Activated CD4-positive, alpha-beta memory T cell treated with anti-CD3 and anti-CD28 coated beads, Interleukin-2, amount 10 ng/mL, durations not matched to agents 7 days and 5 days (primary cell): ENCODE measurements at regions not wholly inside any gene's neighbourhood (a gene's known extent, or its start where the extent isn't known, plus 50 kb on each side); places are given as distances from the start of the nearest gene placed in this dataset.

ENCODE experiments used
- CTCF ChIA-PET: fragments of 350-600 bp; sonication (Branson Sonifier 250); formaldehyde crosslinking; loops from one replicate; lab custom pipeline; 2021; ENCODE audit warnings: antibody characterized with exemption, inconsistent platforms; lab: Charles Lee
- POLR2A ChIA-PET: fragments of 350-600 bp; sonication (Branson Sonifier 250); formaldehyde crosslinking; loops from one replicate; lab custom pipeline; 2021; ENCODE audit warnings: antibody characterized with exemption; lab: Charles Lee
- DNase-seq: peaks from one replicate; pipeline ENCODE4 v3.0.0-alpha.2; 2020
- H3K27ac Mint-ChIP-seq: one replicate; pipeline ENCODE4 v1.8.0; 2021; ENCODE audit warnings: mild to moderate bottlenecking, mixed read lengths
- H3K27me3 Mint-ChIP-seq: one replicate; pipeline ENCODE4 v1.8.0; 2021; ENCODE audit warnings: mixed read lengths
- H3K36me3 Mint-ChIP-seq: one replicate; pipeline ENCODE4 v1.8.0; 2021; ENCODE audit warnings: low read depth, mixed read lengths
- H3K4me1 Mint-ChIP-seq: one replicate; pipeline ENCODE4 v1.8.0; 2021; ENCODE audit warnings: mixed read lengths
- H3K4me3 Mint-ChIP-seq: one replicate; pipeline ENCODE4 v1.8.0; 2021; ENCODE audit warnings: mild to moderate bottlenecking, mixed read lengths
- H3K9me3 Mint-ChIP-seq: one replicate; pipeline ENCODE4 v1.8.0; 2021; ENCODE audit warnings: mixed read lengths

DNA sequence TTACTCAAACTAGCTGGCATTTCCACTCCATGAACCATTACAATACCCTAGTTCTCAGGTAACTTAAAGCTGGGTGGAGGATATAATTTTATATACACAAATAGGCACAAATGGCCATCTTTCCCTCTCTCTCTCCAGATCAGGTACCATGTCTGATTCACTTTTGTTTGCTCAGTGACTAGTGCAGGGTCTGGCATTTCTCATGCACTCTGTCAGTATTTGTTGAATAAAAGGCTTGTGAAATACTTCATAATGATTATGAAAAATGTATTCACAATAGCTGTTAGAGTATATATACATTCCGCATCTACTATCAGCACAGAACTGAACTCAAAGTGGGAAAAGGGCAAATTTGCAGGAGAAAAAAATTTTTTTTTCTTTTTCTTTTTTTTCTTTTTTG lies 510.2 kb upstream of the USP24 start:
- POLR2A ChIA-PET: no interaction called here
- Mint-ChIP-seq H3K4me3 (no peak overlapping the region), H3K9me3 (no peaks in the 10 kb centered on the region), H3K36me3 (no peaks in the 10 kb centered on the region), H3K4me1 (no peaks in the 10 kb centered on the region), H3K27me3 (no peaks in the 10 kb centered on the region), H3K27ac (no peak overlapping the region)
- DNase-seq: no peak
- CTCF ChIA-PET: no interaction called here

GRCh38 chr1:55724551-55725325 lies 509.6 kb upstream of the USP24 start:
- no peaks in the 10 kb centered on the region for H3K9me3 Mint-ChIP-seq
- H3K36me3 Mint-ChIP-seq: no peaks in the 10 kb centered on the region
- H3K4me3 Mint-ChIP-seq: no peak overlapping the region
- no peaks in the 10 kb centered on the region for H3K27me3 Mint-ChIP-seq
- H3K27ac Mint-ChIP-seq: no peak overlapping the region
- DNase-seq: no peak
- ChIA-PET POLR2A (no interaction called here), CTCF (no interaction called here)
- no peaks in the 10 kb centered on the region for H3K4me1 Mint-ChIP-seq

- Mint-ChIP-seq H3K36me3 (no peaks in the 10 kb centered on the region), H3K27me3 (no peaks in the 10 kb centered on the region), H3K27ac (no peak overlapping the region), H3K4me3 (no peak overlapping the region), H3K9me3 (no peaks in the 10 kb centered on the region), H3K4me1 (no peaks in the 10 kb centered on the region)
- ChIA-PET CTCF (no interaction called here), POLR2A (no interaction called here)
- no peak for DNase-seq
Measured at GRCh38 chr1:55723001-55723400, 507.8 kb upstream of the USP24 start.

GRCh38 chr1:55720261-55720660 lies 505.1 kb upstream of the USP24 start:
- Mint-ChIP-seq H3K9me3 (no peaks in the 10 kb centered on the region), H3K4me3 (no peak overlapping the region), H3K27ac (no peak overlapping the region), H3K4me1 (no peaks in the 10 kb centered on the region), H3K27me3 (no peaks in the 10 kb centered on the region), H3K36me3 (no peaks in the 10 kb centered on the region)
- ChIA-PET CTCF (no interaction called here), POLR2A (no interaction called here)
- no peak for DNase-seq

GRCh38 chr1:55718758-55719671 lies 503.9 kb upstream of the USP24 start:
- ChIA-PET POLR2A (no interaction called here), CTCF (no interaction called here)
- H3K4me1 Mint-ChIP-seq: no peaks in the 10 kb centered on the region
- H3K9me3 Mint-ChIP-seq: no peaks in the 10 kb centered on the region
- no peaks in the 10 kb centered on the region for H3K27me3 Mint-ChIP-seq
- DNase-seq: no peak
- no peak overlapping the region for H3K4me3 Mint-ChIP-seq
- no peak overlapping the region for H3K27ac Mint-ChIP-seq
- H3K36me3 Mint-ChIP-seq: no peaks in the 10 kb centered on the region

- POLR2A ChIA-PET: no interaction called here
- Mint-ChIP-seq H3K4me1 (no peaks in the 10 kb centered on the region), H3K27me3 (no peaks in the 10 kb centered on the region), H3K36me3 (no peaks in the 10 kb centered on the region), H3K9me3 (no peaks in the 10 kb centered on the region), H3K27ac (no peak overlapping the region), H3K4me3 (no peak overlapping the region)
- CTCF ChIA-PET: no interaction called here
- no peak for DNase-seq
Measured at GRCh38 chr1:55717111-55717510, 501.9 kb upstream of the USP24 start.

- Mint-ChIP-seq H3K27ac (no peak overlapping the region), H3K36me3 (no peaks in the 10 kb centered on the region), H3K4me1 (no peaks in the 10 kb centered on the region), H3K4me3 (no peak overlapping the region), H3K27me3 (no peaks in the 10 kb centered on the region), H3K9me3 (no peaks in the 10 kb centered on the region)
- ChIA-PET CTCF (no interaction called here), POLR2A (no interaction called here)
- DNase-seq: no peak
Measured at GRCh38 chr1:55716610-55717009, 501.4 kb upstream of the USP24 start.

DNA sequence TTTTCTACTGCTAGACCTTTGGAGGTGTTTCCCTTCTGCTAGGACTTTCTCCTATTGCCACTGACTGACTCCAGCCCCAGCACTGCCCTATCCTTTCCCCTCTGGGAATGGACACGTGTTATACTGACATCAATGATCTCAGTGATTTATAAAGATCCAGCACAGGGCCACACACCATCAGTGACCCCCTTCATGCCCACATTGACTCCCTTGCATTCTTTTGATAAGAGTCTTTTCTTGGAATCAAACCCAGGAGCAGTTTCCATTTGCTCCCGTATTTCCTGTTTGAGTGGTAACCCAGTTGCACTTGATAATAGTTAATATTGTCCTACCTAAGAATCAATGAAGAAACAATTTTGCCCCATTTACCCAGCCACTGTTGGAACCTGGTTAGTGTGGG lies 501.0 kb upstream of the USP24 start:
- DNase-seq: no peak
- Mint-ChIP-seq H3K27ac (no peak overlapping the region), H3K9me3 (no peaks in the 10 kb centered on the region), H3K4me1 (no peaks in the 10 kb centered on the region), H3K36me3 (no peaks in the 10 kb centered on the region), H3K27me3 (no peaks in the 10 kb centered on the region), H3K4me3 (no peak overlapping the region)
- ChIA-PET CTCF (no interaction called here), POLR2A (no interaction called here)

- Mint-ChIP-seq H3K27ac (no peak overlapping the region), H3K4me3 (no peak overlapping the region), H3K36me3 (no peaks in the 10 kb centered on the region), H3K27me3 (no peaks in the 10 kb centered on the region), H3K4me1 (no peaks in the 10 kb centered on the region), H3K9me3 (no peaks in the 10 kb centered on the region)
- no peak for DNase-seq
- ChIA-PET POLR2A (no interaction called here), CTCF (no interaction called here)
Measured at GRCh38 chr1:55714230-55714629, 499.1 kb upstream of the USP24 start.

GRCh38 chr1:55713516-55713915 lies 498.4 kb upstream of the USP24 start:
- DNase-seq: no peak
- no peak overlapping the region for H3K4me3 Mint-ChIP-seq
- H3K27me3 Mint-ChIP-seq: no peaks in the 10 kb centered on the region
- ChIA-PET POLR2A (no interaction called here), CTCF (interaction anchor here (0.5 kb wide), 1 partner anchor 321 kb away, joined by 3 read pairs; no protein-coding TSS in a partner anchor)
- H3K27ac Mint-ChIP-seq: no peak overlapping the region
- no peaks in the 10 kb centered on the region for H3K9me3 Mint-ChIP-seq
- no peaks in the 10 kb centered on the region for H3K4me1 Mint-ChIP-seq
- H3K36me3 Mint-ChIP-seq: no peaks in the 10 kb centered on the region

DNA sequence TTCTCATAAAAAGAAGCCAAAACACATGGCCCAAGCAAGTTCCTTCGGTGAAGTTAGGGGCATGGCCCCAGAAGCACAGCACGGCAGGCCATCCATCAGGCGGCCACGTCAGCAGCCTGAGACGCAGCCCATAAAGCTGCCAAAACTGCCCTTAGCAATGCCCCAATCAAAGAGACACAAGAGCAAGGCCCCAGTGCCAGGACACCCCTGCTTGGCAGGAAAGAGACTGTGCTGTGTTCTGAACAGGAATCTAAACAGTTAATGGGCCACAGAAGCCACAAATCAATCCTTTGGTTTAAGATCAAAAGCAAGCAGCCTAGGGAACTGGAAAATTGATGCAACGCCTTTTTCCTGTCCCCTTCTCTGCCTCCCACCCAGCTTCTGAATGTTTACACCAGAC lies 497.0 kb upstream of the USP24 start:
- no peaks in the 10 kb centered on the region for H3K9me3 Mint-ChIP-seq
- H3K36me3 Mint-ChIP-seq: no peaks in the 10 kb centered on the region
- no peak overlapping the region for H3K4me3 Mint-ChIP-seq
- no peaks in the 10 kb centered on the region for H3K27me3 Mint-ChIP-seq
- no peak for DNase-seq
- ChIA-PET CTCF (no interaction called here), POLR2A (no interaction called here)
- H3K27ac Mint-ChIP-seq: no peak overlapping the region
- no peaks in the 10 kb centered on the region for H3K4me1 Mint-ChIP-seq

DNA sequence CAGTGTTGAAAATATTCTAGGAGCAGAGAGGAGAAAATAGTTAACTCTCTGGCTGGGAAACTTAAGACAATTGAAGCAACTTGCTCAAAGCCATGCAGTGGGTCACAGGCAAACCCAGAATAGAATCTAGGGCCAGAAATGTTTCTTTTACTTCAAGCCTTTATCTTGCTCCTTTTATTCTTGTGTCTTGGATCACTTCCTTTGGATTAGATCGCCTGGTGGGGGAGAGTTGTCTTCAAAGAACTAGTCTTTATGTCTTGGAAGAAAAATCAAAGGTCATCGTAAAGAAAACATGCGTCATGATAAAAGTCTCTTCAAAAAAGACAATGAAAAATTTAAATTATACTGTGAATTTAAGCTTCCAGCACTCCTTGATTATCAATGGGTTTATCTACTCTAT lies 493.6 kb upstream of the USP24 start:
- no peak overlapping the region for H3K4me3 Mint-ChIP-seq
- H3K27me3 Mint-ChIP-seq: no peaks in the 10 kb centered on the region
- DNase-seq: no peak
- no peaks in the 10 kb centered on the region for H3K9me3 Mint-ChIP-seq
- H3K4me1 Mint-ChIP-seq: no peaks in the 10 kb centered on the region
- H3K27ac Mint-ChIP-seq: no peak overlapping the region
- H3K36me3 Mint-ChIP-seq: no peaks in the 10 kb centered on the region
- ChIA-PET CTCF (interaction anchor here (0.5 kb wide), 1 partner anchor 1123 kb away, joined by 3 read pairs; no protein-coding TSS in a partner anchor), POLR2A (no interaction called here)

- H3K4me1 Mint-ChIP-seq: no peaks in the 10 kb centered on the region
- CTCF ChIA-PET: no interaction called here
- no peak for DNase-seq
- H3K9me3 Mint-ChIP-seq: no peaks in the 10 kb centered on the region
- H3K4me3 Mint-ChIP-seq: no peak overlapping the region
- H3K27me3 Mint-ChIP-seq: no peaks in the 10 kb centered on the region
- POLR2A ChIA-PET: no interaction called here
- no peak overlapping the region for H3K27ac Mint-ChIP-seq
- no peaks in the 10 kb centered on the region for H3K36me3 Mint-ChIP-seq
Measured at GRCh38 chr1:55707846-55708245, 492.7 kb upstream of the USP24 start.
